ENCODE measurements at regions not wholly inside any gene's neighbourhood (a gene's known extent, or its start where the extent isn't known, plus 50 kb on each side); places are given as distances from the start of the nearest gene placed in this dataset.

DNA sequence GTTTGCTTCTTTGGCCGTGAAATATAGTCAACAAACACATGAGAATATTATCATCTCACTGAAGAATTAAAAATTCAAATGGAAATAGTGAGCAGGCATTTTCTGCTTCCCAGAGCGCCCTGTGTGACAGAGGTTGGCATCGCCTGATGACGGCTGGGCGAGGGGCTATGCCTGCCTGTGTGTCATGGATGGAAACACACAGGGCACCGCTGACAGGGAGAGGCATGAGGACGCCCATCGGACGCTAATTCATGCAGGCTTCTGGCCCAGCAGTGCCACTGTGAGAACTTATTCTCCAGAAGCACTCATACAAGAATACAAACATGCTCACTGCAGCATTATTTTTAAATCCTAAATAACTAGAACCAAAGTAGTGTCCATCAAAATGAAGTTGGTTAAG lies 61.4 kb upstream of the OTOS start:
- H4K20me1 ChIP-seq (ENCODE audit: insufficient read depth, low read length): no peaks in the 10 kb centered on the region
- no peaks in the 10 kb centered on the region for H3K9me1 ChIP-seq (ENCODE audit: insufficient read depth, low read length)
- H2BK120ac ChIP-seq (ENCODE audit: low read depth, low read length): no peak overlapping the region
- no peak overlapping the region for H3K9ac ChIP-seq (ENCODE audit: low read depth, low read length)
- TF ChIP-seq, protein P1, sequence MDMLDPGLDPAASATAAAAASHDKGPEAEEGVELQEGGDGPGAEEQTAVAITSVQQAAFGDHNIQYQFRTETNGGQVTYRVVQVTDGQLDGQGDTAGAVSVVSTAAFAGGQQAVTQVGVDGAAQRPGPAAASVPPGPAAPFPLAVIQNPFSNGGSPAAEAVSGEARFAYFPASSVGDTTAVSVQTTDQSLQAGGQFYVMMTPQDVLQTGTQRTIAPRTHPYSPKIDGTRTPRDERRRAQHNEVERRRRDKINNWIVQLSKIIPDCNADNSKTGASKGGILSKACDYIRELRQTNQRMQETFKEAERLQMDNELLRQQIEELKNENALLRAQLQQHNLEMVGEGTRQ (IDR thresholded peaks at IDR 0.05; ENCODE audit: low read depth, low read length): no peak
- TF ChIP-seq, protein P2, sequence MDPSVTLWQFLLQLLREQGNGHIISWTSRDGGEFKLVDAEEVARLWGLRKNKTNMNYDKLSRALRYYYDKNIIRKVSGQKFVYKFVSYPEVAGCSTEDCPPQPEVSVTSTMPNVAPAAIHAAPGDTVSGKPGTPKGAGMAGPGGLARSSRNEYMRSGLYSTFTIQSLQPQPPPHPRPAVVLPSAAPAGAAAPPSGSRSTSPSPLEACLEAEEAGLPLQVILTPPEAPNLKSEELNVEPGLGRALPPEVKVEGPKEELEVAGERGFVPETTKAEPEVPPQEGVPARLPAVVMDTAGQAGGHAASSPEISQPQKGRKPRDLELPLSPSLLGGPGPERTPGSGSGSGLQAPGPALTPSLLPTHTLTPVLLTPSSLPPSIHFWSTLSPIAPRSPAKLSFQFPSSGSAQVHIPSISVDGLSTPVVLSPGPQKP (IDR thresholded peaks at IDR 0.05; ENCODE audit: borderline replicate concordance, low read depth, low read length): no peak
- TF ChIP-seq RFX5 (IDR thresholded peaks at IDR 0.05; ENCODE audit: low read depth, low read length): no peak
- TF ChIP-seq MXI1 (IDR thresholded peaks at IDR 0.05; ENCODE audit: borderline replicate concordance, low read depth, low read length): no peak
- H4K8ac ChIP-seq (ENCODE audit: low read depth in 2 of 2, low read length in 2 of 2): no peak overlapping the region
- H3K79me1 ChIP-seq (ENCODE audit: low read depth in 1 of 2, low read length in 2 of 2): no peaks in the 10 kb centered on the region
- no peak overlapping the region for H4K5ac ChIP-seq (ENCODE audit: low read depth, low read length)
- WGBS, 2 experiments (ENCODE audit: extremely low coverage in 2 of 2, insufficient read length in 1 of 2): 88% methylated on average over 4 of the region's 9 CpGs; no CpG with 5 or more reads in 1 of the 2 experiments
- ATAC-seq (ENCODE audit: low read depth): no peak
- CTCF ChIA-PET: no interaction called here
- no peak overlapping the region for H2AK9ac ChIP-seq (replicated peaks; ENCODE audit: low read depth, low read length, poor library complexity)
- in situ Hi-C loops (cut with MboI; ENCODE audit: low sequenced_read_pairs): no loop called here
- dilution Hi-C loops (cut with HindIII; ENCODE audit: low sequenced_read_pairs, unreplicated experiment): no loop called here
- no peak overlapping the region for H2BK15ac ChIP-seq (ENCODE audit: low read depth, low read length)
- H2AFZ ChIP-seq (replicated peaks; ENCODE audit: low read length, poor library complexity): no peak overlapping the region
- DNase-seq: no peak
- peaks cover 30% of the 10 kb centered on the region for H3K27me3 ChIP-seq (ENCODE audit: control insufficient read depth, insufficient read depth, low read length)
- H3K4ac ChIP-seq (ENCODE audit: low read depth, low read length): no peak overlapping the region
- H3K23ac ChIP-seq (ENCODE audit: low read depth, low read length): no peak overlapping the region
- no peak overlapping the region for H2AK5ac ChIP-seq (ENCODE audit: low read depth, low read length)
- H3K18ac ChIP-seq (ENCODE audit: low read depth, low read length): no peak overlapping the region
- H3K14ac ChIP-seq (replicated peaks; ENCODE audit: low read depth, low read length): no peak overlapping the region
- H3K4me1 ChIP-seq (ENCODE audit: control insufficient read depth, insufficient read depth, low read length): peaks cover 6% of the 10 kb centered on the region
- POLR2A ChIA-PET (ENCODE audit: unreplicated experiment): no interaction called here
- H3K27ac ChIP-seq (ENCODE audit: insufficient read depth, low read length): no peak overlapping the region
- intact Hi-C loops (cut with micrococcal nuclease): no loop called here
- H4K91ac ChIP-seq (ENCODE audit: insufficient read depth, low read depth, low read length): no peak overlapping the region
- H3K4me2 ChIP-seq (ENCODE audit: low read depth, low read length): no peak overlapping the region
- H3K9me3 ChIP-seq (ENCODE audit: control insufficient read depth, insufficient read depth, low read length): no peaks in the 10 kb centered on the region; the same call in 1 of the 2 replicates
- no peak overlapping the region for H2BK5ac ChIP-seq (ENCODE audit: low read depth, low read length, poor library complexity, severe bottlenecking)
- no TSS peak for BruUV-seq (replicated peaks)
- H2BK20ac ChIP-seq (ENCODE audit: low read depth, low read length): no peak overlapping the region
- H3K56ac ChIP-seq (ENCODE audit: extremely low read depth, insufficient read depth, low read length): no peak overlapping the region
- no peaks in the 10 kb centered on the region for H3K36me3 ChIP-seq (ENCODE audit: control insufficient read depth, insufficient read depth, low read length)
- no peak overlapping the region for H3K4me3 ChIP-seq (ENCODE audit: insufficient read depth, low read depth, low read length)

Measured in IMR-90 (cell line).